ENCODE measurements at regions not wholly inside any gene's neighbourhood (a gene's known extent, or its start where the extent isn't known, plus 50 kb on each side); places are given as distances from the start of the nearest gene placed in this dataset.
"Not testable (repeated sequence)": the region's sequence is repeated elsewhere in the genome, so short reads cannot be mapped to it uniquely, and the experiment has no call there.

DNA sequence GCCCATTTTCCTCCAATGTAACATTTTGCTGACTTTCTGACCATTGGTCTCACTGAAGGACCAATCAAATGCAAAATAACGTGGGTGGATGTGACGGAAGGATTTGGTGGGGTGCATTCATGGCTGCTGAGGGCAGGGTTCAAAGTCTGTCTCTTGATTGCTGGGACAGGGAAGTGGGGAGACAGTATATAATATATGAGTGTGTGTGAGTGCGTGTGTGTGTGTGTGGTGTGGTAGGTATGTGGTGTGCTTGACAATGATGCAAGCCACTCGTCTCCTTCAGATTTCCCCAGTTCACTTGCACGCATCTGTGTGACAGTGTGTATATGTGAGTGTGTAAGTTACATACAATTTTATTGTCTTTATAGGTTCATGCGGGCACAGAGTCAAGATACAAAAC is 477.3 kb downstream of the DIRAS2 start:
- Histone ChIP-seq H3K27ac (ENCODE audit: extremely low read depth, low read depth, low read length) (no peak overlapping the region), H3K4me3 (ENCODE audit: low read depth, low read length) (no peak overlapping the region), H3K36me3 (ENCODE audit: control insufficient read depth in 2 of 2, insufficient read depth in 1 of 2, low read length in 2 of 2) (no peaks in the 10 kb centered on the region), H3K4me1 (ENCODE audit: control insufficient read depth, insufficient read depth, low read length) (no peaks in the 10 kb centered on the region), H3K9me3 (ENCODE audit: control insufficient read depth, insufficient read depth, low read depth, low read length) (no peaks in the 10 kb centered on the region)
- ChIA-PET POLR2A (no interaction called here), CTCF (no interaction called here)
- TF ChIP-seq, protein P1, sequence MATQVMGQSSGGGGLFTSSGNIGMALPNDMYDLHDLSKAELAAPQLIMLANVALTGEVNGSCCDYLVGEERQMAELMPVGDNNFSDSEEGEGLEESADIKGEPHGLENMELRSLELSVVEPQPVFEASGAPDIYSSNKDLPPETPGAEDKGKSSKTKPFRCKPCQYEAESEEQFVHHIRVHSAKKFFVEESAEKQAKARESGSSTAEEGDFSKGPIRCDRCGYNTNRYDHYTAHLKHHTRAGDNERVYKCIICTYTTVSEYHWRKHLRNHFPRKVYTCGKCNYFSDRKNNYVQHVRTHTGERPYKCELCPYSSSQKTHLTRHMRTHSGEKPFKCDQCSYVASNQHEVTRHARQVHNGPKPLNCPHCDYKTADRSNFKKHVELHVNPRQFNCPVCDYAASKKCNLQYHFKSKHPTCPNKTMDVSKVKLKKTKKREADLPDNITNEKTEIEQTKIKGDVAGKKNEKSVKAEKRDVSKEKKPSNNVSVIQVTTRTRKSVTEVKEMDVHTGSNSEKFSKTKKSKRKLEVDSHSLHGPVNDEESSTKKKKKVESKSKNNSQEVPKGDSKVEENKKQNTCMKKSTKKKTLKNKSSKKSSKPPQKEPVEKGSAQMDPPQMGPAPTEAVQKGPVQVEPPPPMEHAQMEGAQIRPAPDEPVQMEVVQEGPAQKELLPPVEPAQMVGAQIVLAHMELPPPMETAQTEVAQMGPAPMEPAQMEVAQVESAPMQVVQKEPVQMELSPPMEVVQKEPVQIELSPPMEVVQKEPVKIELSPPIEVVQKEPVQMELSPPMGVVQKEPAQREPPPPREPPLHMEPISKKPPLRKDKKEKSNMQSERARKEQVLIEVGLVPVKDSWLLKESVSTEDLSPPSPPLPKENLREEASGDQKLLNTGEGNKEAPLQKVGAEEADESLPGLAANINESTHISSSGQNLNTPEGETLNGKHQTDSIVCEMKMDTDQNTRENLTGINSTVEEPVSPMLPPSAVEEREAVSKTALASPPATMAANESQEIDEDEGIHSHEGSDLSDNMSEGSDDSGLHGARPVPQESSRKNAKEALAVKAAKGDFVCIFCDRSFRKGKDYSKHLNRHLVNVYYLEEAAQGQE (tag by site-specific recombination; IDR thresholded peaks at IDR 0.05), result no peak
- TF ChIP-seq ZNF37A (tag by site-specific recombination; IDR thresholded peaks at IDR 0.05) (no peak), ZBTB1 (tag by site-specific recombination; IDR thresholded peaks at IDR 0.05) (no peak), ZFP3 (tag by site-specific recombination; IDR thresholded peaks at IDR 0.05; ENCODE audit: low read depth) (no peak), SETDB1 (IDR thresholded peaks at IDR 0.05; ENCODE audit: insufficient read length, low read length) (no peak), ZNF473 (tag by site-specific recombination; IDR thresholded peaks at IDR 0.05) (no peak), ZNF48 (tag by site-specific recombination; IDR thresholded peaks at IDR 0.05) (no peak), YY2 (tag by site-specific recombination; IDR thresholded peaks at IDR 0.05) (no peak), HOXA7 (CRISPR knock-in tag; IDR thresholded peaks at IDR 0.05; ENCODE audit: borderline replicate concordance) (no peak), ZNF747 (tag by site-specific recombination; IDR thresholded peaks at IDR 0.05) (no peak), ZNF138 (tag by site-specific recombination; IDR thresholded peaks at IDR 0.05; ENCODE audit: borderline replicate concordance) (no peak)
- TF ChIP-seq, protein P2, sequence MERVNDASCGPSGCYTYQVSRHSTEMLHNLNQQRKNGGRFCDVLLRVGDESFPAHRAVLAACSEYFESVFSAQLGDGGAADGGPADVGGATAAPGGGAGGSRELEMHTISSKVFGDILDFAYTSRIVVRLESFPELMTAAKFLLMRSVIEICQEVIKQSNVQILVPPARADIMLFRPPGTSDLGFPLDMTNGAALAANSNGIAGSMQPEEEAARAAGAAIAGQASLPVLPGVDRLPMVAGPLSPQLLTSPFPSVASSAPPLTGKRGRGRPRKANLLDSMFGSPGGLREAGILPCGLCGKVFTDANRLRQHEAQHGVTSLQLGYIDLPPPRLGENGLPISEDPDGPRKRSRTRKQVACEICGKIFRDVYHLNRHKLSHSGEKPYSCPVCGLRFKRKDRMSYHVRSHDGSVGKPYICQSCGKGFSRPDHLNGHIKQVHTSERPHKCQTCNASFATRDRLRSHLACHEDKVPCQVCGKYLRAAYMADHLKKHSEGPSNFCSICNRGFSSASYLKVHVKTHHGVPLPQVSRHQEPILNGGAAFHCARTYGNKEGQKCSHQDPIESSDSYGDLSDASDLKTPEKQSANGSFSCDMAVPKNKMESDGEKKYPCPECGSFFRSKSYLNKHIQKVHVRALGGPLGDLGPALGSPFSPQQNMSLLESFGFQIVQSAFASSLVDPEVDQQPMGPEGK (tag by site-specific recombination; IDR thresholded peaks at IDR 0.05), result no peak
- TF ChIP-seq, protein P3, sequence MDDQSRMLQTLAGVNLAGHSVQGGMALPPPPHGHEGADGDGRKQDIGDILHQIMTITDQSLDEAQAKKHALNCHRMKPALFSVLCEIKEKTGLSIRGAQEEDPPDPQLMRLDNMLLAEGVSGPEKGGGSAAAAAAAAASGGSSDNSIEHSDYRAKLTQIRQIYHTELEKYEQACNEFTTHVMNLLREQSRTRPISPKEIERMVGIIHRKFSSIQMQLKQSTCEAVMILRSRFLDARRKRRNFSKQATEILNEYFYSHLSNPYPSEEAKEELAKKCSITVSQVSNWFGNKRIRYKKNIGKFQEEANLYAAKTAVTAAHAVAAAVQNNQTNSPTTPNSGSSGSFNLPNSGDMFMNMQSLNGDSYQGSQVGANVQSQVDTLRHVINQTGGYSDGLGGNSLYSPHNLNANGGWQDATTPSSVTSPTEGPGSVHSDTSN (CRISPR knock-in tag; IDR thresholded peaks at IDR 0.05), result no peak
- TF ChIP-seq, protein P4, sequence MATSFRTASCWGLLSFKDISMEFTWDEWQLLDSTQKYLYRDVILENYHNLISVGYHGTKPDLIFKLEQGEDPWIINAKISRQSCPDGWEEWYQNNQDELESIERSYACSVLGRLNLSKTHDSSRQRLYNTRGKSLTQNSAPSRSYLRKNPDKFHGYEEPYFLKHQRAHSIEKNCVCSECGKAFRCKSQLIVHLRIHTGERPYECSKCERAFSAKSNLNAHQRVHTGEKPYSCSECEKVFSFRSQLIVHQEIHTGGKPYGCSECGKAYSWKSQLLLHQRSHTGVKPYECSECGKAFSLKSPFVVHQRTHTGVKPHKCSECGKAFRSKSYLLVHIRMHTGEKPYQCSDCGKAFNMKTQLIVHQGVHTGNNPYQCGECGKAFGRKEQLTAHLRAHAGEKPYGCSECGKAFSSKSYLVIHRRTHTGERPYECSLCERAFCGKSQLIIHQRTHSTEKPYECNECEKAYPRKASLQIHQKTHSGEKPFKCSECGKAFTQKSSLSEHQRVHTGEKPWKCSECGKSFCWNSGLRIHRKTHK (tag by site-specific recombination; IDR thresholded peaks at IDR 0.05), result no peak

DNA sequence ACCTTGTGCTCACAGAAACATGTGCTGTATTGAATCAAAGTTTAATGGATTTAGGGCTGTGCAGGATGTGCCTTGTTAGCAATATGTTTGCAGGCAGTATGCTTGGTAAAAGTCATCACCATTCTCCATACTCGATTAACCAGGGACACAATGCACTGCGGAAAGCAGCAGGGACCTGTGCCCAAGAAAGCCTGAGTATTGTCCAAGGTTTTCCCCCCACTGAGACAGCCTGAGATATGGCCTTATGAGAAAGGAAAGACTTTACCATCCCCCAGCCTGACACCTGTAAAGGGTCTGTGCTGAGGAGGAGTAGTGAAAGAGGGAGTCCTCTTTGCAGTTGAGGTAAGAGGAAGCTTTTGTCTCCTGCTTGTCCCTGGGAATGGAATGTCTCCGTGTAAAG is 476.2 kb downstream of the DIRAS2 start:
- H3K4me1 ChIP-seq (ENCODE audit: control insufficient read depth, insufficient read depth, low read length); CTCF ChIA-PET; H3K36me3 ChIP-seq (ENCODE audit: control insufficient read depth in 2 of 2, insufficient read depth in 1 of 2, low read length in 2 of 2); H3K9me3 ChIP-seq (ENCODE audit: control insufficient read depth, insufficient read depth, low read depth, low read length); POLR2A ChIA-PET; H3K4me3 ChIP-seq (ENCODE audit: low read depth, low read length); H3K27ac ChIP-seq (ENCODE audit: extremely low read depth, low read depth, low read length): not testable (repeated sequence)

DNA sequence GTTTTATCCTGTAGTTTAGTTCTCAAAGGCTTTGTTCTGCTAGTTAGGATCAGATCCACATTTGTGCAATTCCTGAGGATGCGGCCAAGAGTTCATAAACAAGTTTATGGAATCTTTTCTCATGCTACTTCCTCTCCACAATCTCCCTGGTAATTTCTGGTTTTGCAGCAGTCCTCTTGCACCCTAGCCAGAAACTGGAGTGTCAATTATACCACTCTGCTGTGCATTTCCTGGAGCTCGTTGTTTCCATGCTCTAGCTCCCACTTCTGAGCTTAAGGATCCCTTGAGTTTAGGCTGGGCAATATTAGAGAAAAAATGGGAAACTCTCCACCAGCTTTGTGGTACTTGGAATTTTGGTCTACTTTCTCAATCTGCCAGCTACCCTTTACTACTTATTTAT is 474.7 kb downstream of the DIRAS2 start:
- Histone ChIP-seq H3K36me3 (ENCODE audit: control insufficient read depth in 2 of 2, insufficient read depth in 1 of 2, low read length in 2 of 2) (no peaks in the 10 kb centered on the region), H3K4me1 (ENCODE audit: control insufficient read depth, insufficient read depth, low read length) (no peaks in the 10 kb centered on the region), H3K27ac (ENCODE audit: extremely low read depth, low read depth, low read length) (no peak overlapping the region), H3K4me3 (ENCODE audit: low read depth, low read length) (no peak overlapping the region), H3K9me3 (ENCODE audit: control insufficient read depth, insufficient read depth, low read depth, low read length) (no peaks in the 10 kb centered on the region)
- CTCF ChIA-PET, result no interaction called here
- POLR2A ChIA-PET, result no interaction called here
- TF ChIP-seq, protein P5, sequence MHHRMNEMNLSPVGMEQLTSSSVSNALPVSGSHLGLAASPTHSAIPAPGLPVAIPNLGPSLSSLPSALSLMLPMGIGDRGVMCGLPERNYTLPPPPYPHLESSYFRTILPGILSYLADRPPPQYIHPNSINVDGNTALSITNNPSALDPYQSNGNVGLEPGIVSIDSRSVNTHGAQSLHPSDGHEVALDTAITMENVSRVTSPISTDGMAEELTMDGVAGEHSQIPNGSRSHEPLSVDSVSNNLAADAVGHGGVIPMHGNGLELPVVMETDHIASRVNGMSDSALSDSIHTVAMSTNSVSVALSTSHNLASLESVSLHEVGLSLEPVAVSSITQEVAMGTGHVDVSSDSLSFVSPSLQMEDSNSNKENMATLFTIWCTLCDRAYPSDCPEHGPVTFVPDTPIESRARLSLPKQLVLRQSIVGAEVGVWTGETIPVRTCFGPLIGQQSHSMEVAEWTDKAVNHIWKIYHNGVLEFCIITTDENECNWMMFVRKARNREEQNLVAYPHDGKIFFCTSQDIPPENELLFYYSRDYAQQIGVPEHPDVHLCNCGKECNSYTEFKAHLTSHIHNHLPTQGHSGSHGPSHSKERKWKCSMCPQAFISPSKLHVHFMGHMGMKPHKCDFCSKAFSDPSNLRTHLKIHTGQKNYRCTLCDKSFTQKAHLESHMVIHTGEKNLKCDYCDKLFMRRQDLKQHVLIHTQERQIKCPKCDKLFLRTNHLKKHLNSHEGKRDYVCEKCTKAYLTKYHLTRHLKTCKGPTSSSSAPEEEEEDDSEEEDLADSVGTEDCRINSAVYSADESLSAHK (tag by site-specific recombination; IDR thresholded peaks at IDR 0.05), result no peak
- no peak for TF ChIP-seq ZNF366 (tag by site-specific recombination; conservative IDR thresholded peaks at IDR 0.05)
- TF ChIP-seq, protein P6, sequence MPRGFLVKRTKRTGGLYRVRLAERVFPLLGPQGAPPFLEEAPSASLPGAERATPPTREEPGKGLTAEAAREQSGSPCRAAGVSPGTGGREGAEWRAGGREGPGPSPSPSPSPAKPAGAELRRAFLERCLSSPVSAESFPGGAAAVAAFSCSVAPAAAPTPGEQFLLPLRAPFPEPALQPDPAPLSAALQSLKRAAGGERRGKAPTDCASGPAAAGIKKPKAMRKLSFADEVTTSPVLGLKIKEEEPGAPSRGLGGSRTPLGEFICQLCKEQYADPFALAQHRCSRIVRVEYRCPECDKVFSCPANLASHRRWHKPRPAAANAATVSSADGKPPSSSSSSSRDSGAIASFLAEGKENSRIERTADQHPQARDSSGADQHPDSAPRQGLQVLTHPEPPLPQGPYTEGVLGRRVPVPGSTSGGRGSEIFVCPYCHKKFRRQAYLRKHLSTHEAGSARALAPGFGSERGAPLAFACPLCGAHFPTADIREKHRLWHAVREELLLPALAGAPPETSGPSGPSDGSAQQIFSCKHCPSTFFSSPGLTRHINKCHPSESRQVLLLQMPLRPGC (tag by site-specific recombination; IDR thresholded peaks at IDR 0.05), result no peak
- no peak for TF ChIP-seq ZNF169 (tag by site-specific recombination; IDR thresholded peaks at IDR 0.05)
- no peak for TF ChIP-seq RBAK (tag by site-specific recombination; IDR thresholded peaks at IDR 0.05)
- no peak for TF ChIP-seq ZNF2 (tag by site-specific recombination; IDR thresholded peaks at IDR 0.05)
- TF ChIP-seq ZNF473 (tag by site-specific recombination; IDR thresholded peaks at IDR 0.05), result no peak
